SK-N-SH treated with all-trans-retinoic acid at 6 μM for 48 hours (cell line): ENCODE measurements at regions not wholly inside any gene's neighbourhood (a gene's known extent, or its start where the extent isn't known, plus 50 kb on each side); places are given as distances from the start of the nearest gene placed in this dataset.

ENCODE experiments used
- CREB5 ChIP-seq: fragments of 250-450 bp; sonication (Bioruptor Pico); IDR thresholded peaks from 2 replicates; pipeline ENCODE4 v1.5.1; 2020; ENCODE audit warnings: low read depth, mild to moderate bottlenecking, moderate library complexity
- GLIS3 ChIP-seq: fragments of 250-450 bp; sonication (Bioruptor Pico); IDR thresholded peaks from 2 replicates; pipeline ENCODE4 v1.5.0; 2020; ENCODE audit warnings: mild to moderate bottlenecking, moderate library complexity
- PPARA ChIP-seq: fragments of 250-450 bp; sonication (Bioruptor Pico); IDR thresholded peaks from 2 replicates; pipeline ENCODE4 v1.5.0; 2020; ENCODE audit warnings: mild to moderate bottlenecking, borderline replicate concordance
- SNAI2 ChIP-seq: fragments of 250-450 bp; sonication (Bioruptor Pico); IDR thresholded peaks from 2 replicates; pipeline ENCODE4 v1.5.0; 2020; ENCODE audit warnings: mild to moderate bottlenecking, moderate library complexity
- TCF4 ChIP-seq: fragments of 250-450 bp; sonication (Bioruptor Pico); IDR thresholded peaks from 2 replicates; pipeline ENCODE4 v1.8.0; 2021; ENCODE audit warnings: mild to moderate bottlenecking, moderate library complexity, borderline replicate concordance
- ZC3H10 ChIP-seq: fragments of 250-450 bp; sonication (Bioruptor Pico); IDR thresholded peaks from 2 replicates; pipeline ENCODE4 v1.5.1; 2021; ENCODE audit warnings: mild to moderate bottlenecking, moderate library complexity
- ZFP3 ChIP-seq: fragments of 250-450 bp; sonication (Bioruptor Pico); IDR thresholded peaks from 2 replicates; pipeline ENCODE4 v1.5.0; 2020; ENCODE audit warnings: mild to moderate bottlenecking, moderate library complexity
- ZNF70 ChIP-seq: fragments of 450-650 bp; formaldehyde crosslinking; IDR thresholded peaks from 2 replicates; pipeline ENCODE4 v1.5.0; 2020; ENCODE audit warnings: mild to moderate bottlenecking, moderate library complexity
- TF ChIP-seq, protein P1 (sequence below): fragments of 250-450 bp; sonication (Bioruptor Pico); IDR thresholded peaks from 2 replicates; pipeline ENCODE4 v1.8.0; 2020; ENCODE audit warnings: mild to moderate bottlenecking, moderate library complexity, borderline replicate concordance
- TF ChIP-seq, protein P2 (sequence below): fragments of 250-450 bp; sonication (Bioruptor Pico); IDR thresholded peaks from 2 replicates; pipeline ENCODE4 v1.5.0; 2020; ENCODE audit warnings: mild to moderate bottlenecking, moderate library complexity

- TF ChIP-seq ZC3H10 (CRISPR knock-in tag) = no peak
- TF ChIP-seq ZNF70 (CRISPR knock-in tag) = no peak
- no peak for TF ChIP-seq TCF4 (CRISPR knock-in tag)
- TF ChIP-seq, protein P1, sequence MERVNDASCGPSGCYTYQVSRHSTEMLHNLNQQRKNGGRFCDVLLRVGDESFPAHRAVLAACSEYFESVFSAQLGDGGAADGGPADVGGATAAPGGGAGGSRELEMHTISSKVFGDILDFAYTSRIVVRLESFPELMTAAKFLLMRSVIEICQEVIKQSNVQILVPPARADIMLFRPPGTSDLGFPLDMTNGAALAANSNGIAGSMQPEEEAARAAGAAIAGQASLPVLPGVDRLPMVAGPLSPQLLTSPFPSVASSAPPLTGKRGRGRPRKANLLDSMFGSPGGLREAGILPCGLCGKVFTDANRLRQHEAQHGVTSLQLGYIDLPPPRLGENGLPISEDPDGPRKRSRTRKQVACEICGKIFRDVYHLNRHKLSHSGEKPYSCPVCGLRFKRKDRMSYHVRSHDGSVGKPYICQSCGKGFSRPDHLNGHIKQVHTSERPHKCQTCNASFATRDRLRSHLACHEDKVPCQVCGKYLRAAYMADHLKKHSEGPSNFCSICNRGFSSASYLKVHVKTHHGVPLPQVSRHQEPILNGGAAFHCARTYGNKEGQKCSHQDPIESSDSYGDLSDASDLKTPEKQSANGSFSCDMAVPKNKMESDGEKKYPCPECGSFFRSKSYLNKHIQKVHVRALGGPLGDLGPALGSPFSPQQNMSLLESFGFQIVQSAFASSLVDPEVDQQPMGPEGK (CRISPR knock-in tag) = no peak
- TF ChIP-seq PPARA (CRISPR knock-in tag) = no peak
- TF ChIP-seq, protein P2, sequence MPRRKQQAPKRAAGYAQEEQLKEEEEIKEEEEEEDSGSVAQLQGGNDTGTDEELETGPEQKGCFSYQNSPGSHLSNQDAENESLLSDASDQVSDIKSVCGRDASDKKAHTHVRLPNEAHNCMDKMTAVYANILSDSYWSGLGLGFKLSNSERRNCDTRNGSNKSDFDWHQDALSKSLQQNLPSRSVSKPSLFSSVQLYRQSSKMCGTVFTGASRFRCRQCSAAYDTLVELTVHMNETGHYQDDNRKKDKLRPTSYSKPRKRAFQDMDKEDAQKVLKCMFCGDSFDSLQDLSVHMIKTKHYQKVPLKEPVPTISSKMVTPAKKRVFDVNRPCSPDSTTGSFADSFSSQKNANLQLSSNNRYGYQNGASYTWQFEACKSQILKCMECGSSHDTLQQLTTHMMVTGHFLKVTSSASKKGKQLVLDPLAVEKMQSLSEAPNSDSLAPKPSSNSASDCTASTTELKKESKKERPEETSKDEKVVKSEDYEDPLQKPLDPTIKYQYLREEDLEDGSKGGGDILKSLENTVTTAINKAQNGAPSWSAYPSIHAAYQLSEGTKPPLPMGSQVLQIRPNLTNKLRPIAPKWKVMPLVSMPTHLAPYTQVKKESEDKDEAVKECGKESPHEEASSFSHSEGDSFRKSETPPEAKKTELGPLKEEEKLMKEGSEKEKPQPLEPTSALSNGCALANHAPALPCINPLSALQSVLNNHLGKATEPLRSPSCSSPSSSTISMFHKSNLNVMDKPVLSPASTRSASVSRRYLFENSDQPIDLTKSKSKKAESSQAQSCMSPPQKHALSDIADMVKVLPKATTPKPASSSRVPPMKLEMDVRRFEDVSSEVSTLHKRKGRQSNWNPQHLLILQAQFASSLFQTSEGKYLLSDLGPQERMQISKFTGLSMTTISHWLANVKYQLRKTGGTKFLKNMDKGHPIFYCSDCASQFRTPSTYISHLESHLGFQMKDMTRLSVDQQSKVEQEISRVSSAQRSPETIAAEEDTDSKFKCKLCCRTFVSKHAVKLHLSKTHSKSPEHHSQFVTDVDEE (CRISPR knock-in tag) = no peak
- TF ChIP-seq SNAI2 (CRISPR knock-in tag) = no peak
- TF ChIP-seq CREB5 (CRISPR knock-in tag) = no peak
- TF ChIP-seq GLIS3 = no peak
- no peak for TF ChIP-seq ZFP3 (CRISPR knock-in tag)
These were observed 287.8 kb upstream of the MKLN1 start for GRCh38 chr7:131039836-131040235.
